Fibroblast of the conjunctiva (primary cell): ENCODE measurements at regions not wholly inside any gene's neighbourhood (a gene's known extent, or its start where the extent isn't known, plus 50 kb on each side); places are given as distances from the start of the nearest gene placed in this dataset.

Experiments
- DNase-seq: peaks from one replicate; pipeline ENCODE4 v3.0.0-alpha.2; 2010; ENCODE audit warnings: low read depth

GRCh38 chr16:52874042-52874441 lies 178.7 kb downstream of the CHD9NB start:
- DNase-seq: no peak

- no peak for DNase-seq
These were observed 180.0 kb downstream of the CHD9NB start for GRCh38 chr16:52872731-52873130.

- DNase-seq: no peak
These were observed 181.2 kb downstream of the CHD9NB start for GRCh38 chr16:52871481-52871880.

- no peak for DNase-seq
These were observed 183.5 kb downstream of the CHD9NB start for GRCh38 chr16:52869243-52869642.

- DNase-seq: no peak
These were observed 189.7 kb downstream of the CHD9NB start for GRCh38 chr16:52863000-52863399.

GRCh38 chr16:52861614-52862022 lies 191.1 kb downstream of the CHD9NB start:
- no peak for DNase-seq

GRCh38 chr16:52855463-52855862 lies 197.2 kb downstream of the CHD9NB start:
- DNase-seq: no peak

- DNase-seq: no peak
These were observed 199.7 kb downstream of the CHD9NB start for GRCh38 chr16:52852978-52853377.

GRCh38 chr16:52851211-52851740 lies 201.4 kb downstream of the CHD9NB start:
- no peak for DNase-seq

GRCh38 chr16:52843381-52843780 lies 209.3 kb downstream of the CHD9NB start:
- no peak for DNase-seq

- DNase-seq: no peak
These were observed 215.4 kb downstream of the CHD9NB start for GRCh38 chr16:52837251-52837650.

- no peak for DNase-seq
These were observed 217.8 kb downstream of the CHD9NB start for GRCh38 chr16:52834736-52835465.

- DNase-seq: no peak
These were observed 219.9 kb downstream of the CHD9NB start for GRCh38 chr16:52832771-52833170.

- no peak for DNase-seq
These were observed 225.2 kb downstream of the CHD9NB start for GRCh38 chr16:52827456-52827855.

- DNase-seq: no peak
These were observed 226.8 kb downstream of the CHD9NB start for GRCh38 chr16:52825892-52826291.

- no peak for DNase-seq
These were observed 232.9 kb downstream of the CHD9NB start for GRCh38 chr16:52819808-52820207.

- DNase-seq: no peak
These were observed 233.3 kb downstream of the CHD9NB start for GRCh38 chr16:52819405-52819804.

- no peak for DNase-seq
These were observed 235.0 kb downstream of the CHD9NB start for GRCh38 chr16:52817696-52818095.

- no peak for DNase-seq
These were observed 235.7 kb downstream of the CHD9NB start for GRCh38 chr16:52816993-52817392.

GRCh38 chr16:52812678-52813556 lies 239.8 kb downstream of the CHD9NB start:
- DNase-seq: peak; percentile 9

- no peak for DNase-seq
These were observed 247.0 kb downstream of the CHD9NB start for GRCh38 chr16:52805559-52806168.

GRCh38 chr16:52800432-52800831 lies 252.3 kb downstream of the CHD9NB start:
- DNase-seq: no peak

- DNase-seq: no peak
These were observed 252.2 kb upstream of the TOX3 start for GRCh38 chr16:52799149-52799548.
